AG09319 (cell line): ENCODE measurements at regions not wholly inside any gene's neighbourhood (a gene's known extent, or its start where the extent isn't known, plus 50 kb on each side); places are given as distances from the start of the nearest gene placed in this dataset.

Source experiments
- DNase-seq: peaks from one replicate; pipeline ENCODE4 v3.0.0-alpha.2; 2010; ENCODE audit warnings: low read depth; ENCODE audit errors: extremely low read depth
- TF ChIP-seq, protein P1 (sequence below): IDR thresholded peaks from 2 replicates; pipeline ENCODE4 v1.5.1; 2011; ENCODE audit warnings: low read depth, mild to moderate bottlenecking, inconsistent platforms, low read length, moderate library complexity

DNA sequence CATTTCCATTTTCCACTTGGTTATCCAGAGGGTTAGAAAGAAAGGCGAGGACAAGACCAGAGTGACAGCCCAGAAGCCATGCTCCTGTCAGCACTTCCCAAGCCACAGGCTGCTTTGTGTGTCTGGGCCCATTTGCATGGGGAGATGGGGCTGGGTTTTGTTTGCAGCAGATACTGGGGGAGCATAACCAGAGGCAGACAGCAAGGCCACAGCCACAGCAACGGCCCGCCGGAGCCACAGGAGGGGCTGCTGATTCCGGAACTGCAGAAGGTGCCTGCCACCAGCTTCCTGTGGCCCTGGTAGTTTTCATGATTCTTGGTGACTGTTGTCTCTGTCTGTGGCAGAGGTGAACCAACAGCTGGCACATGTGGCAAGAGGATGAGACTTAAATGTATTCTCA is 106.6 kb downstream of the DLL1 start:
- no peak for DNase-seq

DNA sequence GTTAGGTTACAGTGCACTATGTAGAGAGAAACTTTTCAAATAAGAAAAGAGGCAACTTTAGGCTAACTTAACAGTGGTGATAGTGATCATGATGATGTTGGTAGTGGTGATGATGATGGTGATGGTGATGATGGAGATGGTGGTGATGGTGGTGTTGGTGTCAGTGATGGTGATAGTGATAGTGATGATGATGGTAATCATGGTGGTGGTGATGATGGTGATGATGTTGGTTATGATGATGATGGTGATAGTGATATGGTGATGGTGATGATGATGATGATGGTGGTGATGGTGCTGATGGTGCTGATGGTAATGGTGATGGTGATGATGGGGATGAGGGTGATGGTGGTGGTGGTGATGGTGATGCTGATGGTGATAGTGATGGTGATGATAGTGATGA is 107.4 kb downstream of the DLL1 start:
- TF ChIP-seq, protein P1, sequence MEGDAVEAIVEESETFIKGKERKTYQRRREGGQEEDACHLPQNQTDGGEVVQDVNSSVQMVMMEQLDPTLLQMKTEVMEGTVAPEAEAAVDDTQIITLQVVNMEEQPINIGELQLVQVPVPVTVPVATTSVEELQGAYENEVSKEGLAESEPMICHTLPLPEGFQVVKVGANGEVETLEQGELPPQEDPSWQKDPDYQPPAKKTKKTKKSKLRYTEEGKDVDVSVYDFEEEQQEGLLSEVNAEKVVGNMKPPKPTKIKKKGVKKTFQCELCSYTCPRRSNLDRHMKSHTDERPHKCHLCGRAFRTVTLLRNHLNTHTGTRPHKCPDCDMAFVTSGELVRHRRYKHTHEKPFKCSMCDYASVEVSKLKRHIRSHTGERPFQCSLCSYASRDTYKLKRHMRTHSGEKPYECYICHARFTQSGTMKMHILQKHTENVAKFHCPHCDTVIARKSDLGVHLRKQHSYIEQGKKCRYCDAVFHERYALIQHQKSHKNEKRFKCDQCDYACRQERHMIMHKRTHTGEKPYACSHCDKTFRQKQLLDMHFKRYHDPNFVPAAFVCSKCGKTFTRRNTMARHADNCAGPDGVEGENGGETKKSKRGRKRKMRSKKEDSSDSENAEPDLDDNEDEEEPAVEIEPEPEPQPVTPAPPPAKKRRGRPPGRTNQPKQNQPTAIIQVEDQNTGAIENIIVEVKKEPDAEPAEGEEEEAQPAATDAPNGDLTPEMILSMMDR = no peak
- DNase-seq = no peak

More for the DNA sequence above, 106.6 kb downstream of the DLL1 start:
- TF ChIP-seq, protein P1 = no peak

DNA sequence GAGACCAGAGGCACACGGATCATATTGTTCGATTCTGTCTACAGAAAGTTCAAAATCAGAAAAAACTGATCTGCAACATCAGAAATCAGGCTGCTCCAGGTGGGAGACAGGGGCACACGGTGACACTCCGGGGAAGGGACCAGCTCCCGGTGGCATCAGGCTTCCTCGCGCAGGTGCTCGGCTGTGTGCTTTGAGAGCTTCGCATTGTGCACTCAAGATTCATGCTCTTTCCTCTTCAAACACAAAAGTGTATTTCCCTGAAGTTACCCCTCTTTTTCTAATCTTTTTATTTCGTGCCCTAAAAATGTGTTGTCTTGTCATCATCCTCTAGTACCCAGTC is 108.1 kb downstream of the DLL1 start:
- TF ChIP-seq, protein P1 = no peak
- DNase-seq = no peak

DNA sequence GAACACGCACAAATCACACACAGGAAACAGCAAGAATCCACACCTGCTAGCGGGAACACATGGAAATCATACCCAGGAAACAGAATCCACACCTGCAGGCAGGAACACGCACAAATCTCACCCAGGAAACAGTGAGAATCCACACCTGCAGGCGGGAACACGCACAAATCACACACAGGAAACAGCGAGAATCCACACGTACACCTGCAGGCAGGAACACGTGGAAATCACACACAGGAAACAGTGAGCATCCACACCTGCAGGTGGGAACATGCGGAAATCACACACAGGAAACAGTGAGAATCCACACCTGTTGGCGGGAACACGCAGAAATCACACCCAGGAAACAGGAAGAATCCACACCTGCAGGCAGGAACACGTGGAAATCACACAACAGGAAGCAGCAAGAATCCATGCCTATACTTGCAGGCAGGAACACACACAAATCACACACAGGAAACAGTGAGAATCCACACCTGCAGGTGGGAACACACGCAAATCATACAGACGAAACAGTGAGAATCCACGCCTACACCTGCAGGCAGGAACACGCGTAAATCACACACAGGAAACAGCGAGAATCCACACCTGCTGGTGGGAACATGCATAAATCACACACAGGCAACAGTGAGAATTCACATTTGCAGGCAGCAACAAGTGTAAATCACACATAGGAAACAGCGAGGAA is 108.6 kb downstream of the DLL1 start:
- TF ChIP-seq, protein P1 = no peak
- DNase-seq = no peak

DNA sequence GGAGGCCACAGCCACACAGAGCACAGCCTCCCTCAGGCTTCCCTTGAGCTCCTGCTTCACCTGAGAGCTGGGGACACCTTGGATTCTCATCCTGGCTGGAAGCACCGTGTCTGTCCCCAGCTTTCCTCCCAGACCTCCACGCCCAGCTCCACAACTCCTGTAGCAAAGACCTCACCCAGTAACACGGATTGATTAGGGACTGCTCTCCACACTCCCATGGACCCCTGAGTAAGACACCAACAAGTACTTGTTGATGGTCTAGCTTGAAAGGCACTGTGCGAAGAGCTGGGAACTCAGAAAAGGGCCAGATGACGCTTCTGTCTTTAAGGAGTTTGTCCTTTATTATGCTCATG is 109.6 kb downstream of the DLL1 start:
- DNase-seq = no peak
- TF ChIP-seq, protein P1 = no peak

DNA sequence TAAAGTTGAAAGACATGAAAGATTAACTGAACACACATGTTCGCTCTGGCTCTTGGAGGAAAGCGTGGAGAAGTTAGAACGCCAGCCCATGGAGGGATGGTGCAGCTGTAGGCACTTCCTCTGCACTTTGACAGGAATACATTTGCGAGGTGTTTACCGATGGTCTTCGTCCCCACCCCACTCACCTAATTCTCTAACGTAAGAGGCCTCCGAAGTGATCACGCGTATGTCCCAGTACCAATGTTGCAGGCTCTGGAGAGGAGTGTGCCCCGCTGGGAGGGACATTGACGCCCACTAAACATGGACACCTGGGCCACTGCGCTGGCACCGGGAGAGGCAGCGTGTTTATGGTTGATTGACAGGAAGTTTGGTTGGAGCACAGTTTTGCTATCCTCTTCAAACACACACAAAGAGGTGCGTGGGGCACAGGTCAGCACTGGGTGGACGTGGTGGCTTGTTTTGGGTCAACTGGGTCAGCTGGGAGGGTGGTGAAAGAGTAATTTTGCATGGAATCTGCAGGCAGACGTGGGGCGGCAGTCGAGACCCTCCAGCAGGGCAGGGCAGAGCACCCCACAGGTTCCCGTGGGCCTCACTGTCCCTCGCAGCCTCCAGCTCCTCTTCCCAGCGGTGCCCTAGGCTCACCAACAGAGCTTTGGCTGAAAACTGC is 110.1 kb downstream of the DLL1 start:
- no peak for DNase-seq
- TF ChIP-seq, protein P1 = no peak

DNA sequence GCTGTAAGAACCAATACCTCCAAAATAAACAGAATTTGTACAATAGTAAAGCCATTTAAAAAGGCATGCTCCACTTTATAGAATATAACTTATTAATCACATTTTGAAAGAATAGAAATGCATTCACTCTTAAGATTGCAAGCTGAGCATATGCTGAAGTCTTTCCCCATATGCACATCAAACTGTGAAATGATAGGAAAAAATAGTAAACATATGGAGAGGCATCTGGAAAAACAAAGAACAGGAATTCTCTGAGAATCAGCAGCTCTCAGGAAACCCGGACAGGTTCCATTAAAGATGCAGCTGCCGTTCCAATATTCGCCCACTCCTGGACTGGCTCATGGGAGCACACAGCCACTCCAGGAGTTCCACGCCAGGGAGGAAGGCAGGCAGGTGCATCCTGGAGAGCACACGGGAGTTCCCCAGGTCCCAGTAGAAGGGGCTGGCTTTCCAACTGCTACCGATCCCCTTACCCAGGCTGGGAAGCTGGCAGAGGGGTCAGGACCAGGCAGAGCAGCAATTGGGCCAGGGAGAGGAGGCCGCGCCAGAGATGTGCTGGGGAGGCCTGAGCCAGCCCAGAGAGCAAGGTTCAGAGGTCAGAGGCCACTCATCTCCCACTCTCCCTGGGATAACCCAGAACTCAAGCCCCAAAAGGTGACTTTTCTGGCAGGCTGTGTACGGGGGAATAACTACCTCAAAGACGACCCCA is 111.1 kb downstream of the DLL1 start:
- TF ChIP-seq, protein P1 = no peak
- no peak for DNase-seq
